SK-N-SH (cell line): ENCODE measurements at regions not wholly inside any gene's neighbourhood (a gene's known extent, or its start where the extent isn't known, plus 50 kb on each side); places are given as distances from the start of the nearest gene placed in this dataset.
A peak's percentile ranks its signal among the peaks of the same experiment; 100 is the strongest.

Experiments used
- CTCF ChIA-PET: fragments of 300-600, 350-600 bp; formaldehyde crosslinking; extraction: SDS; loops from one replicate; lab custom pipeline; 2021; lab: Yijun Ruan, JAX
- POLR2A ChIA-PET: fragments of 350-600 bp; sonication (Branson Sonifier 250); formaldehyde crosslinking; extraction: SDS; loops from one replicate; lab custom pipeline; 2020; ENCODE audit warnings: antibody characterized with exemption, inconsistent platforms; lab: Yijun Ruan, JAX
- DNase-seq: peaks from one replicate; pipeline ENCODE4 v3.0.0; 2012
- H2AFZ ChIP-seq: fragments of 200-600 bp; sonication (generic); 2 replicates; pipeline ENCODE4 v1.8.1; 2016; ENCODE audit warnings: antibody characterized with exemption, mild to moderate bottlenecking, low read depth
- H3F3A ChIP-seq: fragments of 200-600 bp; sonication (generic); replicated peaks from 2 replicates; pipeline ENCODE3; 2016; ENCODE audit warnings: antibody characterized with exemption, mild to moderate bottlenecking; ENCODE audit not compliant: insufficient read depth
- H3K27ac ChIP-seq, 2 experiments: fragments of 200-500 bp in 1 of 2; fragments of 200-600 bp in 1 of 2; sonication (Bioruptor generic) in 1 of 2; sonication (generic), shearing (Covaris generic) in 1 of 2; 2 replicates each; pipeline versions ENCODE4 v1.5.1 to v1.6.1; 2014 to 2016; ENCODE audit warnings: low read depth in 2 of 2, inconsistent platforms in 1 of 2, low read length in 1 of 2, mild to moderate bottlenecking in 1 of 2, mixed read lengths in 1 of 2
- H3K27me3 ChIP-seq: fragments of 200-600 bp; sonication (generic), shearing (Covaris generic); 2 replicates; pipeline ENCODE4 v1.6.1; 2016; ENCODE audit warnings: mixed run types; ENCODE audit not compliant: insufficient read depth
- H3K36me3 ChIP-seq, 2 experiments: fragments of 200-500 bp in 1 of 2; fragments of 200-600 bp in 1 of 2; sonication (Bioruptor generic) in 1 of 2; sonication (generic) in 1 of 2; replicated peaks in 1 of 2; 2 replicates each; pipeline versions ENCODE3 to v1.5.1; 2014 to 2016; ENCODE audit warnings: low read length in 1 of 2, mild to moderate bottlenecking in 1 of 2; ENCODE audit not compliant: insufficient read depth in 2 of 2, control insufficient read depth in 1 of 2
- H3K4me1 ChIP-seq, 2 experiments: fragments of 200-500 bp in 1 of 2; fragments of 200-600 bp in 1 of 2; sonication (Bioruptor generic) in 1 of 2; sonication (generic), shearing (Covaris generic) in 1 of 2; 2 replicates each; pipeline versions ENCODE4 v1.5.1 to v1.6.1; 2014 to 2016; ENCODE audit warnings: low read depth in 1 of 2, low read length in 1 of 2, mixed run types in 1 of 2; ENCODE audit not compliant: insufficient read depth in 2 of 2, control insufficient read depth in 1 of 2
- H3K4me2 ChIP-seq: fragments of 200-600 bp; sonication (generic), shearing (Covaris generic); 2 replicates; pipeline ENCODE4 v1.6.1; 2017; ENCODE audit warnings: mixed run types
- H3K4me3 ChIP-seq, 2 experiments: fragments of 200-500 bp in 1 of 2; fragments of 200-600 bp in 1 of 2; sonication (Bioruptor generic) in 1 of 2; sonication (generic), shearing (Covaris generic) in 1 of 2; 2 replicates each; pipeline versions ENCODE4 v1.5.1 to v1.8.1; 2014 to 2016; ENCODE audit warnings: low read depth in 2 of 2, inconsistent platforms in 1 of 2, low read length in 1 of 2, mild to moderate bottlenecking in 1 of 2, mixed read lengths in 1 of 2, moderate library complexity in 1 of 2
- H3K79me2 ChIP-seq: fragments of 200-600 bp; sonication (generic); 2 replicates; pipeline ENCODE4 v1.8.1; 2017; ENCODE audit warnings: mild to moderate bottlenecking; ENCODE audit not compliant: insufficient read depth
- H3K9ac ChIP-seq: fragments of 200-600 bp; sonication (generic); 2 replicates; pipeline ENCODE4 v1.6.1; 2017; ENCODE audit warnings: mixed run types
- H3K9me2 ChIP-seq: fragments of 200-600 bp; sonication (generic); 2 replicates; pipeline ENCODE4 v1.6.1; 2017; ENCODE audit warnings: mixed run types
- H3K9me3 ChIP-seq: fragments of 200-600 bp; sonication (generic); 2 replicates; pipeline ENCODE4 v1.6.1; 2017; ENCODE audit warnings: mixed run types, mild to moderate bottlenecking, moderate library complexity
- H4K20me1 ChIP-seq: fragments of 200-600 bp; sonication (generic); 2 replicates; pipeline ENCODE4 v1.6.1; 2017; ENCODE audit warnings: mild to moderate bottlenecking, mixed run types; ENCODE audit not compliant: insufficient read depth
- CHD2 ChIP-seq: fragments of 150-350 bp; IDR thresholded peaks from 2 replicates; pipeline ENCODE4 v1.6.1; 2018; ENCODE audit warnings: low read length; ENCODE audit not compliant: partially characterized antibody
- ELF1 ChIP-seq: IDR thresholded peaks from 2 replicates; pipeline ENCODE4 v1.4.0; 2012
- FOSL2 ChIP-seq: IDR thresholded peaks from 2 replicates; pipeline ENCODE4 v1.4.0; 2012; ENCODE audit warnings: low read depth, mild to moderate bottlenecking, moderate library complexity, borderline replicate concordance
- FOXJ3 ChIP-seq: sonication (generic); formaldehyde crosslinking; IDR thresholded peaks from 2 replicates; pipeline ENCODE4 v1.5.1; 2020; ENCODE audit warnings: mild to moderate bottlenecking, missing genetic modification reagents
- FOXM1 ChIP-seq: IDR thresholded peaks from 2 replicates; pipeline ENCODE4 v1.4.0; 2012; ENCODE audit warnings: low read depth, mild to moderate bottlenecking
- GATA2 ChIP-seq: sonication (generic); formaldehyde crosslinking; IDR thresholded peaks from 2 replicates; pipeline ENCODE4 v1.5.0; 2020; ENCODE audit warnings: mild to moderate bottlenecking, missing genetic modification reagents
- JUND ChIP-seq: IDR thresholded peaks from 2 replicates; pipeline ENCODE4 v1.4.0; 2012
- MEF2A ChIP-seq: IDR thresholded peaks from 2 replicates; pipeline ENCODE4 v1.4.0; 2012; ENCODE audit warnings: low read depth, borderline replicate concordance
- MXI1 ChIP-seq: IDR thresholded peaks from 2 replicates; pipeline ENCODE4 v1.6.1; 2012; ENCODE audit warnings: mild to moderate bottlenecking, low read depth, low read length, improper control_type of control experiment
- NRF1 ChIP-seq: IDR thresholded peaks from 2 replicates; pipeline ENCODE4 v1.6.1; 2012; ENCODE audit warnings: low read depth, mild to moderate bottlenecking, low read length
- PBX3 ChIP-seq: IDR thresholded peaks from 2 replicates; pipeline ENCODE4; 2012
- RCOR1 ChIP-seq: fragments of 150-350 bp; IDR thresholded peaks from 2 replicates; pipeline ENCODE4 v1.6.1; 2017; ENCODE audit warnings: antibody characterized with exemption, low read length
- RXRA ChIP-seq: IDR thresholded peaks from 2 replicates; pipeline ENCODE4 v1.4.0; 2012; ENCODE audit warnings: low read depth, mild to moderate bottlenecking, borderline replicate concordance
- SIN3A ChIP-seq: IDR thresholded peaks from 2 replicates; pipeline ENCODE4 v1.6.1; 2012; ENCODE audit warnings: low read depth, mild to moderate bottlenecking, low read length, moderate library complexity, borderline replicate concordance
- TAF1 ChIP-seq: IDR thresholded peaks from 2 replicates; pipeline ENCODE4 v1.6.1; 2012; ENCODE audit warnings: low read depth, mild to moderate bottlenecking, low read length, moderate library complexity, borderline replicate concordance
- TEAD4 ChIP-seq: IDR thresholded peaks from 2 replicates; pipeline ENCODE4 v1.4.0; 2012; ENCODE audit warnings: mild to moderate bottlenecking, borderline replicate concordance; ENCODE audit not compliant: insufficient read depth
- USF1 ChIP-seq: IDR thresholded peaks from 2 replicates; pipeline ENCODE4 v1.4.0; 2012; ENCODE audit warnings: low read depth, borderline replicate concordance
- WGBS: methylation state at CpG from one replicate; pipeline ENCODE4 v1.1.6; 2017; ENCODE audit warnings: low lambda C conversion rate; 5-methylcytosine and 5-hydroxymethylcytosine counted together

GRCh38 chr6:150749091-150749670 is 116.3 kb upstream of the MTHFD1L start:
- peaks cover 15% of the 10 kb centered on the region; the same call in 1 of the 2 replicates for H3K27me3 ChIP-seq
- POLR2A ChIA-PET = no interaction called here

GRCh38 chr6:150751296-150751695 is 114.2 kb upstream of the MTHFD1L start:
- ChIA-PET POLR2A (no interaction called here), CTCF (no interaction called here)
- H3K9ac ChIP-seq = no peak overlapping the region
- no peak for DNase-seq
- H3K9me2 ChIP-seq = no peaks in the 10 kb centered on the region
- H3K4me2 ChIP-seq = no peak overlapping the region
- H4K20me1 ChIP-seq = no peaks in the 10 kb centered on the region
- no peaks in the 10 kb centered on the region for H3F3A ChIP-seq
- H3K79me2 ChIP-seq = no peaks in the 10 kb centered on the region
- H2AFZ ChIP-seq = no peak overlapping the region
- peaks cover 0 to 9% of the 10 kb centered on the region in 2 experiments; a peak in 1 of 4 replicates for H3K4me1 ChIP-seq
- no peaks in the 10 kb centered on the region for H3K9me3 ChIP-seq
- no peak overlapping the region for H3K4me3 ChIP-seq
- 50% methylated on average over 3 of the region's 3 CpGs for WGBS
- H3K27me3 ChIP-seq = peaks cover 1% of the 10 kb centered on the region; the same call in 1 of the 2 replicates
- H3K27ac ChIP-seq = peak overlapping the region in 1 of 2 experiments; percentile 28; a peak in 1 of 4 replicates
- no peak for TF ChIP-seq TEAD4
- TF ChIP-seq TAF1 = no peak
- TF ChIP-seq RXRA = no peak
- no peak for TF ChIP-seq PBX3
- no peak for TF ChIP-seq FOXJ3 (CRISPR knock-in tag)
- TF ChIP-seq FOSL2 = no peak
- no peak for TF ChIP-seq ELF1
- no peak for TF ChIP-seq MXI1
- TF ChIP-seq SIN3A = no peak
- no peak for TF ChIP-seq MEF2A
- TF ChIP-seq FOXM1 = no peak
- TF ChIP-seq RCOR1 = no peak
- no peak for TF ChIP-seq NRF1
- no peak for TF ChIP-seq JUND
- no peaks in the 10 kb centered on the region for H3K36me3 ChIP-seq

More at GRCh38 chr6:150749091-150749670, 116.3 kb upstream of the MTHFD1L start:
- TF ChIP-seq USF1 (no peak), GATA2 (CRISPR knock-in tag) (no peak), CHD2 (no peak)
- Histone ChIP-seq H3K27ac (no peak overlapping the region), H3K79me2 (no peaks in the 10 kb centered on the region), H3K4me3 (no peak overlapping the region), H3K9me3 (no peaks in the 10 kb centered on the region), H2AFZ (no peak overlapping the region), H3K4me2 (no peak overlapping the region), H3K9ac (no peak overlapping the region), H3K9me2 (no peaks in the 10 kb centered on the region), H3F3A (no peaks in the 10 kb centered on the region), H3K4me1 (peaks cover 0 to 9% of the 10 kb centered on the region in 2 experiments; a peak in 1 of 4 replicates), H4K20me1 (no peaks in the 10 kb centered on the region), H3K36me3 (no peaks in the 10 kb centered on the region)
- 13% methylated on average over 7 of the region's 8 CpGs for WGBS
- CTCF ChIA-PET = no interaction called here
- no peak for DNase-seq
